Panc1 (cell line): ENCODE measurements at regions not wholly inside any gene's neighbourhood (a gene's known extent, or its start where the extent isn't known, plus 50 kb on each side); places are given as distances from the start of the nearest gene placed in this dataset.

Experiments used
- CTCF ChIP-seq: fragments of 450-650 bp; IDR thresholded peaks from 2 replicates; pipeline ENCODE4 v1.5.1; 2017; ENCODE audit warnings: mild to moderate bottlenecking
- POLR2AphosphoS5 ChIP-seq: IDR thresholded peaks from 2 replicates; pipeline ENCODE4 v1.6.1; 2012; ENCODE audit warnings: mild to moderate bottlenecking, low read depth, low read length, moderate library complexity
- SIN3A ChIP-seq: IDR thresholded peaks from 2 replicates; pipeline ENCODE4 v1.6.1; 2012; ENCODE audit warnings: low read depth, mild to moderate bottlenecking, low read length, moderate library complexity, borderline replicate concordance; ENCODE audit not compliant: insufficient read depth

GRCh38 chr10:78584266-78584665 is 484.5 kb upstream of the ZMIZ1 start:
- TF ChIP-seq CTCF (no peak), SIN3A (no peak), POLR2AphosphoS5 (no peak)
